ENCODE measurements at regions not wholly inside any gene's neighbourhood (a gene's known extent, or its start where the extent isn't known, plus 50 kb on each side); places are given as distances from the start of the nearest gene placed in this dataset.

DNA sequence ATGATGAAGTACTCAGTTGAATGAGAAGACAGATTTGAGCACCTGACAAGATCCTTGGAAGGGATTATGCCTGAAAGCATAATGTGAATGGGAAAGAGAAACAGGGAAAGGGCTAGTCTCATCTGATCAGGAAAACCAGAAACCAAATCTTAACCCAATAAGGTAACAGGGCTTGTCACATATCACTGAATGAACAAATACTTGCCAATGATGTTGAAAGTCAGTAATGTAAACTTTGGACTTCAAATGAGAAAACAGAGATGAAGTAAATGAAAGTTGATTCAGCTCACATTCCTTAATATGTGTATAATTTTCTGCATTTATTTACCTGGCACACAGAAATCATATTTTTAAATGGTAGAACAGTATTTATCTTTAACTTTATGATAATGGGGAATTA is 480.0 kb downstream of the KCTD12 start:
- Mint-ChIP-seq H3K9me3 (no peaks in the 10 kb centered on the region), H3K27me3 (no peaks in the 10 kb centered on the region), H3K36me3 (no peaks in the 10 kb centered on the region), H3K27ac (no peak overlapping the region), H3K4me1 (ENCODE audit: low read depth) (no peaks in the 10 kb centered on the region), H3K4me3 (no peak overlapping the region)
- ChIA-PET CTCF (no interaction called here), POLR2A (no interaction called here)
- intact Hi-C loops (cut with micrococcal nuclease), result no loop called here
- DNase-seq, result no peak

DNA sequence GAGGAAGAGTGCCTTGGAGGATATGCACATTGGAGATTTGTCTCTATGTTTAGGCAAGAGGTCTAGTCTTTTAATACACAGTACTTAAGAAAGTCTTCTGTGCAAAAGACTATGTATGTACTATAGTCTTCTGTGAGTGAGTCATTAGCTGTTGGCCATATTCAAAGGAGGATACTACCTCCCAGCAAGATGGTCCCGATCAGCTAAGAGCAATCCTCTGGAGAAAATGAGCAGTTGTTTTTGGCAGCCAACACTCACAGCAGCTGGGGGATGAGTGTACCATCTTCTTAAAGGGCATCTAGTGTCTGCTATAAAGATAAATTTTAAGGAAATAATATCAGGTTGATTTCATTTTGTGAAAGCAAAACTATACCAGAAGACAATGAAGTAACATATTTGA is 487.8 kb downstream of the KCTD12 start:
- peaks cover 4% of the 10 kb centered on the region for H3K4me1 Mint-ChIP-seq (ENCODE audit: low read depth)
- no peaks in the 10 kb centered on the region for H3K9me3 Mint-ChIP-seq
- CTCF ChIA-PET, result no interaction called here
- no peaks in the 10 kb centered on the region for H3K27me3 Mint-ChIP-seq
- H3K36me3 Mint-ChIP-seq, result no peaks in the 10 kb centered on the region
- POLR2A ChIA-PET, result no interaction called here
- no peak for DNase-seq
- no peak overlapping the region for H3K27ac Mint-ChIP-seq
- no peak overlapping the region for H3K4me3 Mint-ChIP-seq
- intact Hi-C loops (cut with micrococcal nuclease), result no loop called here

DNA sequence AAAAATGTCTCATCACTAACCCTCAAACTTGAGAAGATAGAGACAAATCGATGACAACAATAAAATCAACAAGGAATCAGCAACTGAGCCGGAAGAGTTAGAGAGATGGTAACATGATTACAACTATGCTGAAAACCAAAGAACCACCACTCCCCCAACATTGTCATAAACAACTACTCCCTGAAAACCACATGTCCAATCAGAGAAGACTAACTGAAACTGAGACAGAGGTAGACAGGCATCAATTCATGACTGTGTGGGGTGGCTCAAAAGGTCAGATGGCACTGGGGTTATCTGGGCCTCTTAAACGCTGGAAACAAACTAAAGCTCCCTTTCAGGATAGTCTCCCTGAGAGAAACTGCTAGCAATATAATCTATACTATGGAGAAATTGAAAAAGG is 488.8 kb downstream of the KCTD12 start:
- POLR2A ChIA-PET, result no interaction called here
- H3K27me3 Mint-ChIP-seq, result no peaks in the 10 kb centered on the region
- H3K4me3 Mint-ChIP-seq, result no peak overlapping the region
- CTCF ChIA-PET, result interaction anchor here (0.6 kb wide), 1 partner anchor 506 kb away, joined by 3 read pairs; no protein-coding TSS in a partner anchor
- no peak overlapping the region for H3K27ac Mint-ChIP-seq
- H3K36me3 Mint-ChIP-seq, result no peaks in the 10 kb centered on the region
- H3K4me1 Mint-ChIP-seq (ENCODE audit: low read depth), result peaks cover 4% of the 10 kb centered on the region
- no peaks in the 10 kb centered on the region for H3K9me3 Mint-ChIP-seq
- DNase-seq, result no peak
- intact Hi-C loops (cut with micrococcal nuclease), result no loop called here

DNA sequence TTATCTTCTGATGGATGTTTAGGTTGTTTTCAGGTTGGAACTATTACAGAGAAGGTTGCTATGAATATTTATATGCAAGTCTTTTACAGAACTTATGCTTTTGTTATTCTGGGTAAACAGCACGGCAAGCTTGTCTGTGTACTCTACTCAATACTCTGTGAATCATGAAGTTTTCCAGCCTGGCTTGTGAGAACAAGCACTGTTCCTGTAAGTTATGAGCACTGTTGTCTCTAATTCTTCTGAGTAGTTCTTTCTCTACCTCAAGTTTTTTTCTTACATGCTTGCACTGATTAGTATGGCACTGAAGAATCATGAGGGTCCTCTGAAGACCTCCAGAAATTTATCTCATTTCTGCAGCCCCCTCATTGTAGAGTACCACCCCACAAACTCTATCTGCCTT is 496.9 kb downstream of the KCTD12 start:
- no peak for DNase-seq
- H3K4me1 Mint-ChIP-seq (ENCODE audit: low read depth), result no peaks in the 10 kb centered on the region
- no peak overlapping the region for H3K27ac Mint-ChIP-seq
- H3K4me3 Mint-ChIP-seq, result no peak overlapping the region
- ChIA-PET CTCF (no interaction called here), POLR2A (no interaction called here)
- no peaks in the 10 kb centered on the region for H3K27me3 Mint-ChIP-seq
- intact Hi-C loops (cut with micrococcal nuclease), result no loop called here
- H3K9me3 Mint-ChIP-seq, result no peaks in the 10 kb centered on the region
- no peaks in the 10 kb centered on the region for H3K36me3 Mint-ChIP-seq

DNA sequence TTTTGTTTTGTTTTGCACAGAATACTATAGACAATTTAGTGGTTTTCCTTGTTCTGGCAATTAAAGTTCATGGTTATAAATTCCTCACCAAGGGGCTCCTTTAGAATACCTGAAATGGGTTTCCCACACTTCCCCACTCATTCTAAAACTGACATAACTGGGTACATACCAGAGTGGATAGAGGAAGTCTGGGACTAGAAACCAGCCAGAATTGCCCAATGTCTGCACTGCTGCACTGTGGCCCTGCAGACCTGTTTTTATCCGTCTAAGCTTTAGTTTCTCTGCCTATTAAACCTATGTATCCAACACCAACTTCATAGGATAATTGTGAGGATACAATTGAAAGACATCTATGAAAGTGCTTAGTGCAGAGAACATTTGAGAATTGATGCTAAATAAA is 498.6 kb downstream of the KCTD12 start:
- no peaks in the 10 kb centered on the region for H3K27me3 Mint-ChIP-seq
- DNase-seq, result no peak
- H3K36me3 Mint-ChIP-seq, result no peaks in the 10 kb centered on the region
- H3K9me3 Mint-ChIP-seq, result no peaks in the 10 kb centered on the region
- no peaks in the 10 kb centered on the region for H3K4me1 Mint-ChIP-seq (ENCODE audit: low read depth)
- H3K4me3 Mint-ChIP-seq, result no peak overlapping the region
- intact Hi-C loops (cut with micrococcal nuclease), result no loop called here
- ChIA-PET POLR2A (no interaction called here), CTCF (interaction anchor here (0.5 kb wide), 1 partner anchor 698 kb away, joined by 4 read pairs; no protein-coding TSS in a partner anchor)
- H3K27ac Mint-ChIP-seq, result no peak overlapping the region

DNA sequence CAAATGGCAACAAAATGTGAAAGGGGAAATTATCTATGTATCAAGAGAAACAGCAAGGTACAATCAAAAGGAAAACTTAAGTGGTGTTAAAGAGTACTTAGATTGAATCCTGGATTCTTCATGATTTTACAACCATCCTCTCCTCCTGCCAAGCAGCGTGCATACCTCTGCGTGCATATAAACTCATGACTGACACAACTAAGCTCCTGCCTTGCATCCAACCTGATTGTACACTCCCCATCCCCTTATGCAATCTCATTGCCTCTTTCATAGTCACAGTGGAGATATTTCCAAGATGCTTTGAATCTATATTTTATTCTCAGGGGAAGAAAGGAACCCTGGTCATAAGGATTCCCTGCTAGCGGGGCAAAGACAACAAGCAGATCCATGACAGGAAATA is 499.9 kb downstream of the KCTD12 start:
- Mint-ChIP-seq H3K4me1 (ENCODE audit: low read depth) (no peaks in the 10 kb centered on the region), H3K36me3 (no peaks in the 10 kb centered on the region), H3K9me3 (no peaks in the 10 kb centered on the region), H3K27me3 (no peaks in the 10 kb centered on the region), H3K27ac (no peak overlapping the region), H3K4me3 (no peak overlapping the region)
- no peak for DNase-seq
- ChIA-PET POLR2A (no interaction called here), CTCF (no interaction called here)
- intact Hi-C loops (cut with micrococcal nuclease), result no loop called here

DNA sequence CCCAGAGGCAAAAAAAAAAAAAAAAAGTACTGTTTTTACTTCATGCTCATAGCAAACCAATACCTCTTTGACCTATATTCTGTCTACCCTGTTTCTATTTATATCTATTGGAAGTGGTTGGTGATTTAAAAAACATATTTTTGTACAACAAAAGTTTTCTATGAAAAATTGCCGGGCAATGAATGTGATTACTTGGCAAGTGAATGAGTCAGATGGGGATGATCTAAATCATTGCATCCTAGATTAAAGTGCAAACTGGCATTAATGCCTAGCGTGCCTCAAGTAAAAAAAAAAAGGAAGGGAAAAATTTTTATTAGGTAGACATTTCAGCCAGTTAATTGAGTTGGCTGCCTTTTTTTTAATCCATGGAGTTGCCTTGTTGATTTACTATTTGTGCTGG is 500.6 kb downstream of the KCTD12 start:
- no peaks in the 10 kb centered on the region for H3K4me1 Mint-ChIP-seq (ENCODE audit: low read depth)
- POLR2A ChIA-PET, result no interaction called here
- no peak for DNase-seq
- H3K36me3 Mint-ChIP-seq, result no peaks in the 10 kb centered on the region
- no peaks in the 10 kb centered on the region for H3K27me3 Mint-ChIP-seq
- CTCF ChIA-PET, result no interaction called here
- H3K27ac Mint-ChIP-seq, result no peak overlapping the region
- H3K4me3 Mint-ChIP-seq, result no peak overlapping the region
- intact Hi-C loops (cut with micrococcal nuclease), result no loop called here
- H3K9me3 Mint-ChIP-seq, result no peaks in the 10 kb centered on the region

DNA sequence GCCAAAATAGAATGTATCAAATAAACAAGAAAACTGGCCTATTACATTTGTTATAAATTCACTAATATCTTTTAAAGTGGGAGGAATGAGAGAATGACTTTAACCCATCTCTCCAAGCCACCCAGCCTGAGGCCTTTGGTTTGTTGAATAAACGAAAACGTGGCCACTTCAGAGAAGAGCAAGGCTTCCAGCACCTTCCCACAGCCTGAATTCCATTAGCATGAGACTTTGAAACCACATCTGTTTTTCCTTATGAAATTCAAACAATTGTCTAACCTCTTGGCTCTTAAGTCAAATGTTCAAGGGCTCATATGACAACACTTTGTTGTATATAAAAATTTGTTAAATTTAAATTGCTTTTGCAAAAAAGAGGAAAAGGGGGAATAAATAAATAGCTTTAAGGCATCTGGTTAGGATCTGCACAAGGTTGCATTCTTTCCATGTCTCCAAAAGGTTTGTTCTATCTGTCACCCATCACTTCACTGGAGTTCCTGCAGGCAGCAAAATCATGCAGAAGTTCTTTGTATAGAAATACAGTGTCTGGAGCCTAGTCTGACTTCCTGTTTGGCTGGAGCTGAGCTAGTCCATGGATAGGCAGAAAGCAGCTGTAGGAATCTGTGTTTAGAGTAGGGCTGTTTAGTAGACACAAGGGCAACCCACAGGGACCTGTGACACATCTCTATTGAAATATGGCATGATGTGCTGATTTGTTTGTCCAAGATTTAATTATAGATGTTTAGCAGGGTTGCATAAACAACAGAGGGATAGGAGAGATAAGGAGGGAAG is 502.3 kb downstream of the KCTD12 start:
- H3K36me3 Mint-ChIP-seq, result no peaks in the 10 kb centered on the region
- no peak for DNase-seq
- H3K4me3 Mint-ChIP-seq, result no peak overlapping the region
- ChIA-PET CTCF (no interaction called here), POLR2A (no interaction called here)
- H3K27me3 Mint-ChIP-seq, result no peaks in the 10 kb centered on the region
- no peaks in the 10 kb centered on the region for H3K4me1 Mint-ChIP-seq (ENCODE audit: low read depth)
- H3K9me3 Mint-ChIP-seq, result no peaks in the 10 kb centered on the region
- no peak overlapping the region for H3K27ac Mint-ChIP-seq
- intact Hi-C loops (cut with micrococcal nuclease), result no loop called here

DNA sequence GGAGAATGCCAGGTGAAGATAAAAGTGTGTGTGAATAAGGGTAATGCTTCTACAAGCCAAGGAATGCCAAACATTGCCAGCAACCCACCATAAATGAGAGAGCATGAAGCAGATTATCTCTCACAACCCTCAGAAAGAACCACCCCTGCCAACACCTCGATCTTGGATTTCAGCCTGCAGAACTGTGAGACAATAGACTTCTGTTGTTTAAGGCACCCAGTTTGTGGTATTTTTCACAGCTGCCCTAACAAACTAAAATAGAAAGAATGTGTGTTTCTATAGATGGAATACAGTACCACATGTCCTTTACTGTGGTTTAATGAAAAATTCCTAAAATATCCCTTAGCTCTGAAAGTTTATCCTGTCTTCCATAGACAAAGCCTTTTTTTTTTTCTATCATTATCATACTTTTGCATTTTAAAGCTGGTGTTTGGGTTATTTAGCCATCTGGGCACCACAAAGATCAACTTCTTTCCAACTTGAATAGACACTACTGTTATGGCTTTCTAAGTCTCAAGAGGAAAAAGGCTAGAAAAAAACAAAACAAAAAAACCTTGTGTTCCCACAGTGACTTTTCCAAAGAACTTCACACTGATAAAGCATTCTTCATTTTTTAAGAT is 505.6 kb downstream of the KCTD12 start:
- Mint-ChIP-seq H3K4me1 (ENCODE audit: low read depth) (no peaks in the 10 kb centered on the region), H3K4me3 (no peak overlapping the region), H3K27ac (no peak overlapping the region), H3K27me3 (peaks cover 2% of the 10 kb centered on the region), H3K36me3 (no peaks in the 10 kb centered on the region), H3K9me3 (no peaks in the 10 kb centered on the region)
- no peak for DNase-seq
- POLR2A ChIA-PET, result no interaction called here
- intact Hi-C loops (cut with micrococcal nuclease), result no loop called here
- CTCF ChIA-PET, result no interaction called here

DNA sequence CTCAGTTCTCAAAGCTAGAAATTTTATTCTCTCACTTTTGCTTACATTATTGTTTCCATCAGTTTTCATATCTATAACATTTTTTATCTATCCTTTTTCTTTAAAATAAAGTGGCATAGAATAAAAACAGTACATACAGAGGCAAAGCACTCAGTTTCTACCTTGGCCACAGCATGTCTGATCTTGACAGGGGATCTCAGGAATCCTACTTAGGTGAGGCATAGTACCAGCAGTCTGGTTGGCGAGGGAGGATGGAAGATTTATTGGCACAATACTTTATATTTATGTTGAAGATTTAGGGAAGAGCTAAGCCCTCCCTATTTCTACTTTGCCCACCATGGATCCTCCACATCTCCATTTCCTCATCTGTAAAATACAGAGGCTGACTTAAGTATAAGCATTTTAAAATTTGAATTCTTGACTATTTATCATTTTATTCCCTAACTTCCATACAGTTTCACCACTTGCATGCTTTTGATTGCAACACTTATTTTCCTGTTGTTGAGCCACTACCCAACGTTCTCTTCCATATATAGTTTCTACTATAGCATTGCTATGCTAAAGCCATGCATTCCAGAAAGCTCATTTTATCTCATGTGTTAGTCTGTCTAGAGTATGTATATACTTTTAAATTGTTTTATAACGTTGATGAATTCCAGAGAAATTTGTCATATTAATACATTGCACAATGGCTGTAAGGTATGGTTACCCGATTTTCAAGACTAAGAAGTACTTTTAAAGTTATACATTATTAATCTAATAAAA is 506.7 kb downstream of the KCTD12 start:
- H3K27me3 Mint-ChIP-seq, result peaks cover 2% of the 10 kb centered on the region
- H3K4me1 Mint-ChIP-seq (ENCODE audit: low read depth), result no peaks in the 10 kb centered on the region
- H3K9me3 Mint-ChIP-seq, result no peaks in the 10 kb centered on the region
- H3K36me3 Mint-ChIP-seq, result no peaks in the 10 kb centered on the region
- no peak for DNase-seq
- H3K27ac Mint-ChIP-seq, result no peak overlapping the region
- ChIA-PET CTCF (no interaction called here), POLR2A (no interaction called here)
- H3K4me3 Mint-ChIP-seq, result no peak overlapping the region
- intact Hi-C loops (cut with micrococcal nuclease), result no loop called here

DNA sequence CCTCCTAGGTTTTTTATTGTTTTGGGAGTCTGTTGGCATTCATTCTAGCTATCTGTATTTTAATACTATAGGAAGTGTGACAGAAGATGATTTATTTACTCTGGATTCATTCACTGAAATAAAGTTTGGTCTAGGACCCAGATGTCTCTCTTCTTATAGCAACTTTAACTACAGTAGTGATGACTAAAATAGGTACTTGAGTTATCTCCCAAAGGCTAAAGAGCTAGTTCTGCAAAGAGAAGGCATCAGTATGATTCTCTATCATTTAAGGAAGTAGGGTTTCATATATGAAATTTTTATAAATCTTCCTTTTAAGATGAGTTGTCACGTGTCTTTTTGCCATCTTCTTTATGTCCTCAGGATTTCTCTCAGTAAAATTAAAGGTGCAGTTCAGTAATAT is 507.4 kb downstream of the KCTD12 start:
- Mint-ChIP-seq H3K4me3 (no peak overlapping the region), H3K36me3 (no peaks in the 10 kb centered on the region), H3K9me3 (no peaks in the 10 kb centered on the region), H3K4me1 (ENCODE audit: low read depth) (no peaks in the 10 kb centered on the region), H3K27me3 (peaks cover 2% of the 10 kb centered on the region), H3K27ac (no peak overlapping the region)
- POLR2A ChIA-PET, result no interaction called here
- intact Hi-C loops (cut with micrococcal nuclease), result no loop called here
- CTCF ChIA-PET, result no interaction called here
- DNase-seq, result no peak

DNA sequence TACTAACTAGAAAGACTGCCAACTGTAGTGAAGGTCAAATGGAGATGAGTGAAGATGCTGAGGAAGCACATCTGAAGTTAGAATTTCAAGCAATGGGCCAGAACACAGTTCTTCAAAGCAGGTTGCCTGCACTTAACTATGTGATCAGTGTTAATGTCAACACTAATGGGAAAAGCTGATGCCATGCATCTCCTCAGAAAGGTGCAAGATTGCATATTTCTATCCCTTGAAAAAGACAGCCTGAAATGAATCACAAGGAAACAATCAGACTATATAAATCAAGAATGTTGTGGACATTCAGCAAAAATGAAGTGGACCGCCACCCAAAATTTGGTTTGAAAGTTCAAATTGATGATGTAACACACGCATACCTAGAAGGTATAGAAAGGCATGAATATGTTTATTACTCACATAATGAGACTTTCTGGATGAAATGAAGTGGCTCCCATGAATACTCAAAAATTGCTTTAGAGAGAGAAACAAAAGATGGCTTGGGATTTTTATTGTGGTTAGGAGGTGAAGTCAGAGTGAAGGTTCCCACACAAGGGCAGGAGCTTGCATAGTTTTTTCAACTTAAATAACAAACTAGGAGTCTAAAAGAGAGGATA is 522.4 kb downstream of the KCTD12 start:
- POLR2A ChIA-PET, result no interaction called here
- no peaks in the 10 kb centered on the region for H3K4me1 Mint-ChIP-seq (ENCODE audit: low read depth)
- no peak overlapping the region for H3K27ac Mint-ChIP-seq

More for the DNA sequence above, 522.4 kb downstream of the KCTD12 start:
- intact Hi-C loops (cut with micrococcal nuclease), result no loop called here
- Mint-ChIP-seq H3K36me3 (no peaks in the 10 kb centered on the region), H3K27me3 (no peaks in the 10 kb centered on the region), H3K9me3 (no peaks in the 10 kb centered on the region), H3K4me3 (no peak overlapping the region)
- no peak for DNase-seq
- CTCF ChIA-PET, result no interaction called here
